ENCODE measurements at regions not wholly inside any gene's neighbourhood (a gene's known extent, or its start where the extent isn't known, plus 50 kb on each side); places are given as distances from the start of the nearest gene placed in this dataset.

GRCh38 chr1:14375226-14375625 lies 223.3 kb upstream of the KAZN start:
- no peaks in the 10 kb centered on the region for H3K36me3 ChIP-seq
- peaks cover 4 to 6% of the 10 kb centered on the region in 2 donors for H3K9me3 ChIP-seq
- H3K4me1 ChIP-seq = peaks cover 0 to 3% (median 0%) of the 10 kb centered on the region in 4 donors
- WGBS, 2 donors (ENCODE audit: low coverage in 1 of 2) = 90% methylated on average over 5 of the region's 5 CpGs; no CpG with 5 or more reads in 1 of the 2 donors
- intact Hi-C loops (cut with DNase I; ENCODE audit: low total_unique reads) = no loop called here
- no peaks in the 10 kb centered on the region for H3K27me3 ChIP-seq
- in situ Hi-C loops (cut with MboI; ENCODE audit: low pct_ligation_motif_present in 1 of 4, low pct_unique_long_range_greater_than_20kb in 1 of 4, low sequenced_read_pairs in 3 of 4) = no loop called here
- no peak overlapping the region for H3K27ac ChIP-seq
- no peak overlapping the region for H3K4me3 ChIP-seq
- DNase-seq = no peak
- TF ChIP-seq POLR2A (IDR thresholded peaks at IDR 0.05) = no peak

- no peaks in the 10 kb centered on the region for H3K27me3 ChIP-seq
- no peaks in the 10 kb centered on the region for H3K36me3 ChIP-seq
- in situ Hi-C loops (cut with MboI; ENCODE audit: low pct_ligation_motif_present in 1 of 4, low pct_unique_long_range_greater_than_20kb in 1 of 4, low sequenced_read_pairs in 3 of 4) = no loop called here
- H3K4me3 ChIP-seq = no peak overlapping the region
- WGBS, 2 donors (ENCODE audit: low coverage in 1 of 2) = 86 to 91% methylated on average over 5 of the region's 5 CpGs
- TF ChIP-seq EP300 (IDR thresholded peaks at IDR 0.05; ENCODE audit: low read depth) = no peak
- no peak for TF ChIP-seq CTCF (IDR thresholded peaks at IDR 0.05)
- no peak for TF ChIP-seq POLR2AphosphoS5 (IDR thresholded peaks at IDR 0.05)
- no peak for TF ChIP-seq POLR2A (IDR thresholded peaks at IDR 0.05)
- no peak for DNase-seq
- H3K27ac ChIP-seq = no peak overlapping the region
- peaks cover 9 to 11% of the 10 kb centered on the region in 2 donors for H3K9me3 ChIP-seq
- peaks cover 0 to 3% (median 0%) of the 10 kb centered on the region in 4 donors for H3K4me1 ChIP-seq
- intact Hi-C loops (cut with DNase I; ENCODE audit: low total_unique reads) = no loop called here
These were observed 221.1 kb upstream of the KAZN start for GRCh38 chr1:14377386-14377785.

DNA sequence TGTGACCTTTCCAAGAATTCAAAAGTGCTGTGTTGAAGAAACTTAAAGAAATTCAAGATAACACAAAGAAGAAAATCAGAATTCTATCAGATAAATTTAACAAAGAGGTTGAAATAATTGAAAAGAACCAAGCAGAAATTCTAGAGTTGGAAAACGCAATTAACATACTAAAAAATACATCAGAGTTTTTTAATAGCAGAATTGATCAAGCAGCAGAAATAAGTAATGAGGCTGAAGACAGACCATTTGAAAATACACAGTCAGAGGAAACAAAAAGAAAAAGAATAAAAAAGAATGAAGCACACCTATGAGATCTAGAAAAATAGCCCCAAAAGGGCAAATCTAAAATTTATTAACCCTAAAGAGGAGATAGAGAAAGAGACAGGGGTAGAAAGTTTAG lies 218.1 kb upstream of the KAZN start:
- Histone ChIP-seq H3K27me3 (no peaks in the 10 kb centered on the region), H3K4me1 (no peaks in the 10 kb centered on the region), H3K9me3 (peaks cover 9 to 11% of the 10 kb centered on the region in 2 donors), H3K36me3 (no peaks in the 10 kb centered on the region), H3K4me3 (no peak overlapping the region), H3K27ac (no peak overlapping the region)
- TF ChIP-seq POLR2AphosphoS5 (IDR thresholded peaks at IDR 0.05) (no peak), EP300 (IDR thresholded peaks at IDR 0.05; ENCODE audit: low read depth) (no peak), POLR2A (IDR thresholded peaks at IDR 0.05) (no peak), CTCF (IDR thresholded peaks at IDR 0.05) (no peak)
- intact Hi-C loops (cut with DNase I; ENCODE audit: low total_unique reads) = no loop called here
- WGBS, 2 donors (ENCODE audit: low coverage in 1 of 2) = 88 to 89% methylated on average over 1 of the region's 1 CpG
- in situ Hi-C loops (cut with MboI; ENCODE audit: low pct_ligation_motif_present in 1 of 4, low pct_unique_long_range_greater_than_20kb in 1 of 4, low sequenced_read_pairs in 3 of 4) = no loop called here
- DNase-seq = no peak

GRCh38 chr1:14390816-14391215 lies 207.7 kb upstream of the KAZN start:
- Histone ChIP-seq H3K9me3 (peaks cover 0 to 4% of the 10 kb centered on the region in 2 donors), H3K4me3 (no peak overlapping the region), H3K27ac (no peak overlapping the region), H3K27me3 (no peaks in the 10 kb centered on the region), H3K36me3 (no peaks in the 10 kb centered on the region), H3K4me1 (no peaks in the 10 kb centered on the region)
- no peak for TF ChIP-seq EP300 (IDR thresholded peaks at IDR 0.05; ENCODE audit: low read depth)
- TF ChIP-seq POLR2A (IDR thresholded peaks at IDR 0.05) = no peak
- TF ChIP-seq POLR2AphosphoS5 (IDR thresholded peaks at IDR 0.05) = no peak
- no peak for TF ChIP-seq CTCF (IDR thresholded peaks at IDR 0.05)
- intact Hi-C loops (cut with DNase I; ENCODE audit: low total_unique reads) (no loop called here), in situ Hi-C loops (cut with MboI; ENCODE audit: low pct_ligation_motif_present in 1 of 4, low pct_unique_long_range_greater_than_20kb in 1 of 4, low sequenced_read_pairs in 3 of 4) (no loop called here)
- DNase-seq = no peak
- 45% methylated on average over 1 of the region's 1 CpG; no CpG with 5 or more reads in 1 of the 2 donors for WGBS, 2 donors (ENCODE audit: low coverage in 1 of 2)

DNA sequence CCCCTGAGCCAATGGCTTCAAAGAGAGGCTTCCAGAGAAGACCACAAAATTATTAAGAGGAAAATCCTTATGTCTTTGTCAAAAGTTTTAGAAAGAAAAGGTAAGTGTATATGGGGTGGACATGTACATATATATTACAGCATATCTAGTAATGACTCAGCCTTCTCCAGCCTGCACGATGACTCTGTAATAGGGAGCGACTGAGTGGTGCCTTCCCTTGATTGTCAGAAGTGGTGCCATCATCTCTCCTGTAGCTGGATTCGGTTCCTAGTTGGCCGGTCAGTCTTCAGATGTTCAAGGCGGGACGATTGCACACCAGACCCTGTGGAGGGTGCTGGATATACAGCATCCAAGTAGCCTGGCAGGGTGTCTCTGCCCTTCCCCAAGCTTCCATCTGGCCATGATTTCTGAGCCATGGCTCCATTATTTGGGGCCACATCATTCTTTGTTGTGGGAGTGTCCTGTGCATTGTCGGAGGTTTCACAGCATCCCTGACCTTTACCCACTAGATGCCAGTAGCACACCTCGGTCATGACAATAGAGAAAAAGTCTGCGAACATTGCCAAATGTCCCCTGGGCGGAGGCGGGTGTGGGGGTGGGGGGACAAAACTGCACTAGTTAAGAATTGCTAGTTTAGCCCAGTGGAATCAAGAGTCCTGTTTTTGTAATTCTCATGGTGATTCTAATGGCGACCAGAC lies 206.2 kb upstream of the KAZN start:
- DNase-seq = no peak
- Histone ChIP-seq H3K4me1 (no peaks in the 10 kb centered on the region), H3K36me3 (no peaks in the 10 kb centered on the region), H3K27me3 (no peaks in the 10 kb centered on the region), H3K27ac (no peak overlapping the region), H3K4me3 (no peak overlapping the region), H3K9me3 (peaks cover 0 to 4% of the 10 kb centered on the region in 2 donors)
- intact Hi-C loops (cut with DNase I; ENCODE audit: low total_unique reads) (no loop called here), in situ Hi-C loops (cut with MboI; ENCODE audit: low pct_ligation_motif_present in 1 of 4, low pct_unique_long_range_greater_than_20kb in 1 of 4, low sequenced_read_pairs in 3 of 4) (no loop called here)
- 79 to 83% methylated on average over 1 to 12 of the region's 12 CpGs for WGBS, 2 donors (ENCODE audit: low coverage in 1 of 2)
- TF ChIP-seq EP300 (IDR thresholded peaks at IDR 0.05; ENCODE audit: low read depth) = no peak
- TF ChIP-seq POLR2AphosphoS5 (IDR thresholded peaks at IDR 0.05) = no peak
- no peak for TF ChIP-seq POLR2A (IDR thresholded peaks at IDR 0.05)
- TF ChIP-seq CTCF (IDR thresholded peaks at IDR 0.05) = no peak
